GM13976 (cell line): ENCODE measurements at regions not wholly inside any gene's neighbourhood (a gene's known extent, or its start where the extent isn't known, plus 50 kb on each side); places are given as distances from the start of the nearest gene placed in this dataset.
"Not testable (repeated sequence)": the region's sequence is repeated elsewhere in the genome, so short reads cannot be mapped to it uniquely, and the experiment has no call there.

Experiments used
- DNase-seq: peaks from one replicate; pipeline ENCODE4 v3.0.0; 2012; ENCODE audit warnings: low spot score
- in situ Hi-C: fragments of 300-500 bp; cut with MboI; formaldehyde crosslinking; loops from one replicate; pipeline ENCODE4 v1.12.0; 2022; ENCODE audit warnings: low sequenced_read_pairs, mixed read lengths, inconsistent platforms; ENCODE audit not compliant: unreplicated experiment
- TF ChIP-seq, protein P1 (sequence below): IDR thresholded peaks from 2 replicates; pipeline ENCODE4 v1.5.1; 2012; ENCODE audit warnings: borderline replicate concordance, mild to moderate bottlenecking; ENCODE audit not compliant: insufficient read depth; ENCODE audit errors: extremely low read depth, missing control alignments, control extremely low read depth

DNA sequence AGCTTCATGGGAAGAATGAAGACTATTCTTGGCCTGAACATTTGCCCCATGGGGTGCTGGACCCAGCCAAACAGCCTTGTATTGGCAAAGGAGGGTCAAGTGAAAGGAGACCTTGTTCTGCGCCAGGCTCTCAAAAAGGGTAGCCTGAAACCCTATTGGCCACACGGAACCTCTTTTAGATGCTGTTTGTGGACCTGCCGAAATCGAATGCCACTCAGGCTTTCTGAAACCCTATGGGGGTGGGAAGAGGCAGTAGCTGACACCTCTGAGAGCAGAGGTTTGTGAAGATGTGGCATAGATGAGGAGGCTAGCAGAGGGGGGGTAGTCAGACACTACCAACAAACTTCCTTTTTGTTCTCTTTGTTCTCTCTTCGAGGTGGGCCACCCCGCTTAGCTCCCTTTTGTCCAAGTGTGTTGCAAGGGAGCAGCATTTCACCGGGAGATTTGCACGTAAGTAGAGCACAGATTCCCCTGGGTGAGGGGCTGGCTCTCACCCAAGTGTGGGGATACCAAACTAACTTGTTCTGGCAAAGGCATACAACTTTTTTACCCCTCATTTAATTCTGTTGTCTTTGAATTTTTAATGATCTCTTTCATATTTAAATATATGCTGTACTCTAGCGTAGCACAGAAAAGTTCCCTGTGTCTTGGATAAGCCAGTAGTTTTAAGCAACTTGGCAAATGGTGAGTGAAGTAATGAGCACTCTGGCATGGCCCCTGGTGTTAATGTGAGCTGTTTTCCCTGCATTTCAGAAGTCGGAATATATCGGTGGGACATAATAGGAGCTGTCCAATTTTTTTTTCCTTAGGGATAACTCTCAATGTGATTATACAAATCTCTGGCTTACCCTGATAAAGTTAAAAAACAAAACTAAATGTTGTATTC is 107.7 kb downstream of the SEPTIN7 start:
- DNase-seq = no peak
- in situ Hi-C loops = loop anchor here (5.0 kb wide), 1 partner anchor 201 kb away; no protein-coding TSS in a partner anchor
- TF ChIP-seq, protein P1, sequence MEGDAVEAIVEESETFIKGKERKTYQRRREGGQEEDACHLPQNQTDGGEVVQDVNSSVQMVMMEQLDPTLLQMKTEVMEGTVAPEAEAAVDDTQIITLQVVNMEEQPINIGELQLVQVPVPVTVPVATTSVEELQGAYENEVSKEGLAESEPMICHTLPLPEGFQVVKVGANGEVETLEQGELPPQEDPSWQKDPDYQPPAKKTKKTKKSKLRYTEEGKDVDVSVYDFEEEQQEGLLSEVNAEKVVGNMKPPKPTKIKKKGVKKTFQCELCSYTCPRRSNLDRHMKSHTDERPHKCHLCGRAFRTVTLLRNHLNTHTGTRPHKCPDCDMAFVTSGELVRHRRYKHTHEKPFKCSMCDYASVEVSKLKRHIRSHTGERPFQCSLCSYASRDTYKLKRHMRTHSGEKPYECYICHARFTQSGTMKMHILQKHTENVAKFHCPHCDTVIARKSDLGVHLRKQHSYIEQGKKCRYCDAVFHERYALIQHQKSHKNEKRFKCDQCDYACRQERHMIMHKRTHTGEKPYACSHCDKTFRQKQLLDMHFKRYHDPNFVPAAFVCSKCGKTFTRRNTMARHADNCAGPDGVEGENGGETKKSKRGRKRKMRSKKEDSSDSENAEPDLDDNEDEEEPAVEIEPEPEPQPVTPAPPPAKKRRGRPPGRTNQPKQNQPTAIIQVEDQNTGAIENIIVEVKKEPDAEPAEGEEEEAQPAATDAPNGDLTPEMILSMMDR = no peak

DNA sequence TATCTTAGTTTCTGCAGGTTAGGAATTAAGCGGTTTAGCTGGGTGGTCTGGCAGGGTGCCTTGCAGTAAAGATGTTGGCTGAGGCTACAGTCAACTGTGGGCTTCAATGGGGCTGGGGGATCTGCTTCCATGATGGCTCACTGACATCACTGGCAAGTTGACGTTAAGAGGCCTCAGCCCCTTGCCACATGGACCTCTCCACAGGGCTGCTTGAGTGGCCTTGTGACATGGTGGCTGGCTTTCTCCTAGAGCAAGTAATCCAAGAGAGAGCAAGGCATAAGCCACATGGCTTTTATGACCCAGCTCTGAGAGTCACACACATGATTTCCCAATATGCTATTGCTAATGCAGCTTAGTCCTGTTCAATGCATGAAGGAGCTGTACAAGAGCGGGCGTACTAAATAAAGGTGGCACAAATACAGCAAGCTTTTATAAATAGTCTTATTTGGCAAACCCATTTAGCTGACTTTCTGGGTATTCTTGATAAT is 109.1 kb downstream of the SEPTIN7 start:
- in situ Hi-C loops = loop anchor here (5.0 to 10.0 kb wide), 2 partner anchors 65 to 203 kb away; no protein-coding TSS in a partner anchor
- TF ChIP-seq, protein P1 = no peak
- DNase-seq = no peak

- in situ Hi-C loops = loop anchor here (10.0 kb wide), 1 partner anchor 64 kb away; no protein-coding TSS in a partner anchor
- DNase-seq = not testable (repeated sequence)
Measured at GRCh38 chr7:35910621-35911020, 109.8 kb downstream of the SEPTIN7 start.

- in situ Hi-C loops = loop anchor here (10.0 kb wide), 1 partner anchor 61 kb away; no protein-coding TSS in a partner anchor
- DNase-seq = not testable (repeated sequence)
Measured at GRCh38 chr7:35913350-35913749, 112.5 kb downstream of the SEPTIN7 start.

DNA sequence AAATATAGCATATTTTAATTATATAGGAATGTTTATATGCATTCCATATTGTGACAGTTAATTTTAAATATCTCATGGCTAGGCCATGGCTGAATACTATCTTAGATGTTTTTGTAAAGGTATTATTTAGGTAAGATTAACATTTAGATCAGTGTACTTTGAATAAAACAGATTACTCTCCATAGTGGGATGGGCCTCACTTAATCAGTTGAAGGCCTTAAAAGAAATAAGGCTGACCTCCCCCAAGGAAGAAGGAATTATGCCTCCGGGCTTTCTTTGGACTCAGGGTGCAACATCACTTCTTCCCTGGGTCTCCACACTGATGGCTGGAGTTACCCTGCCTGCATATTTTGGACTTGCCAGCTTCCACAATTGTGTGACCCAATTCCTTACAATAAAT is 113.4 kb downstream of the SEPTIN7 start:
- in situ Hi-C loops = loop anchor here (10.0 kb wide), 1 partner anchor 61 kb away; no protein-coding TSS in a partner anchor
- DNase-seq = not testable (repeated sequence)

DNA sequence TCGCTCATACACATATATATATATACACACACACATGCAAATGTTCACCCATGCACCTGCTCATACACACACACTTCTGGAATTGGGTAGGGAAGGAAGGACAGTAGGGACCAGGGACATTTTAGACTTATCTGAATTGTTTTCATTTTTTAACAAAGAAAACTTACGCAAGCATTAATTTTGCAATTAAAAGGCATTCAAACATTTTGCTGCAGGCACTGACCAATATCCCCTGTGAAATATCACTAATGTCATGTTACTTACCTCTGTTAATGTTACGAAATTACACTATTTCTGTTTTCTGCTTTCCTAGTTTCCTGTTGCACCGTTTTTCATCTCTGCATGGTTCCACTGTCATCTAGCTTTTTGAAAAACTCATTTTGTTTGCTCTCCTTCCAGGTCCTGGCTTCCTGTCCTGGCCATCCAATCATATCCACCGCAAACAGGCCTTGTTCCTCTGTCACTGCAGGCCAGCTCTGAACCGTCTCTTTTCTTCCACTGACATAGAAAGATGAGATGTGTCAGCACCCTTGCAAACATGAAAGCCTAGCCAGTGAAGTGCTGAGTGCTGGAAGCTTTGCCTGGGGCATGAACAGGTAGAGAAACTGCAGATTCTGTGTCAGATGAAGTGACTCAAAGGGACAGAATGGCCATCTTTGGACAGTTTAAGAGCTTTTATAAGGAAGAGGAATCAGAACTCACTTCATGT is 114.5 kb downstream of the SEPTIN7 start:
- in situ Hi-C loops = loop anchor here (10.0 kb wide), 1 partner anchor 59 kb away; no protein-coding TSS in a partner anchor

GRCh38 chr7:35918217-35918616 is 117.4 kb downstream of the SEPTIN7 start:
- DNase-seq = not testable (repeated sequence)
- in situ Hi-C loops = loop anchor here (10.0 kb wide), 1 partner anchor 57 kb away; no protein-coding TSS in a partner anchor

More for the DNA sequence above, 114.5 kb downstream of the SEPTIN7 start:
- DNase-seq = not testable (repeated sequence)

DNA sequence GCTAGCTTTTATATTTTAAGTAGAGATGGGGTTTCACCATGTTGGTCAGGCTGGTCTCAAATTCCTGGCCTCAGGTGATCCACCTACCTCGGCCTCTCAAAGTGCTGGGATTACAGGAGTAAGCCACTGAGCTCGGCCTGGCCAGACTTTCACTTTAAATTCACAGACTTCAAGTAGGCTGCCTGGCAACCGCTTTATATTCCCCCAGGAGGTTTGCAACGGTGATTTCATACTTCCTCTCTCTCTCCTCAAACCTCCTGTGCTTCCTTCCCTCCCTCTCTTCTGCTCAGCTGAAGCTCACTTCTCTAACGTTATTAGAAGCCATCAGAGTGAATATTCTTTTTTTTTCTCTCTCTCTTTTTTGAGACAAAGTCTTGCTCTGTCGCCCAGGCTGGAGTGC is 118.8 kb downstream of the SEPTIN7 start:
- in situ Hi-C loops = loop anchor here (10.0 kb wide), 1 partner anchor 55 kb away; no protein-coding TSS in a partner anchor
- not testable (repeated sequence) for DNase-seq

- in situ Hi-C loops, DNase-seq: not testable (repeated sequence)
Measured at GRCh38 chr7:35921338-35921737, 120.5 kb downstream of the SEPTIN7 start.

GRCh38 chr7:35924668-35925067 is 123.8 kb downstream of the SEPTIN7 start:
- in situ Hi-C loops, DNase-seq: not testable (repeated sequence)

DNA sequence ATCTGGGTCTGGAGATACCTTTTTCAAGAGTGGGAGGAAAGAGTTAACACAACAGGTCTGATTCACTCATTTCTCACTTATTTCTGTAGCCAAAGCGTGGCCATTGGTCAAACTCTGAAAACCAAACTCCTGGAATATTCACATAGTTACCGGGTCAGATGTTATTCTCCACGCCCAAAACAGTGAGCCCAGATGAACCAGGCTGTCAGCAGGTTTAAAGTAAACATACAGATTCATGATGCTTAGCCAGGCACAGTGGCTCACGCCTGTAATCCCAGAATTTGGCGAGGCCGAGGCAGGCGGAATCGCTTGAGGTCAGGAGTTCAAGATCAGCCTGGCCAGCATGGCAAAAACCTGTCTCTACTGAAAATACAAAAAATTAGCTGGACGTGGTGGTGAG is 126.1 kb downstream of the SEPTIN7 start:
- in situ Hi-C loops, DNase-seq: not testable (repeated sequence)

DNA sequence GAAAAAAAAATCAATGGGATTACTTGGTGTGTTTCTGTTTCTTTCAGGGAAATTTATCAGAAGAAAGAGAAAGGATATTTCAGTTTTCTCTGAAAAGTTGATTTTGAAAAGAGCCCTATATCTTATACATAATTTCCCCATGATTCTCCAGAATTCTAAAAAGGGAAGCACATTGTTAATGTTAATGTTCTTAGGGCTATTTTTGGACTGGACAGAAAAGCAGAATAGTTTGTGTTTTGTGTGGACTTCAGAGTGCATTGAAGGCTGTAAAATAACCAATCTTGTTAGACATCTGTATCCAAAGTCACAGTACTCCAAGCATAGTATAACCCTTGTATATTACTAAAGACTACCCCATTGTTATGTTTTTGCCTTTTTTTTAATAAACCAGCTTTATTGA is 130.3 kb downstream of the SEPTIN7 start:
- in situ Hi-C loops, DNase-seq: not testable (repeated sequence)

GRCh38 chr7:35931551-35931950 is 130.7 kb downstream of the SEPTIN7 start:
- DNase-seq, in situ Hi-C loops: not testable (repeated sequence)

DNA sequence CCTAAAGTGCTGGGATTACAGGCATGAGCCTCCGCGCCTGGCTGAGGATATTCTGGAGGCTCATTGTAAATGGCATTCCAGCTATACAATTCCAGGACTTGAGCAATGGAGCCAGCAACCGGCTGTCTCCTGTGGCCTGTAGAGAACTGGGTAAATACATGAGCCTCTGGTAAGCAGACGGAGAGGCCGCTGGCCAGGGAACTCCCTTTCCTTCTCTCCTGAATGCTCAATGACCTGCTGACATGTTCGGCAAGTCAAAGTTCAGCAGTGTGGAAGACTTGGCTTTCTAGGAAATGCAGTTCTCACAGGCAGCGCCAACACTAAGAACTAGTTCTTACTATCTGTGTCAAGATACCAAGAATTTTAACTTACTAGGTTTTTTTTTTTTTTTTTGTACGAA is 139.8 kb downstream of the SEPTIN7 start:
- DNase-seq, in situ Hi-C loops: not testable (repeated sequence)

DNA sequence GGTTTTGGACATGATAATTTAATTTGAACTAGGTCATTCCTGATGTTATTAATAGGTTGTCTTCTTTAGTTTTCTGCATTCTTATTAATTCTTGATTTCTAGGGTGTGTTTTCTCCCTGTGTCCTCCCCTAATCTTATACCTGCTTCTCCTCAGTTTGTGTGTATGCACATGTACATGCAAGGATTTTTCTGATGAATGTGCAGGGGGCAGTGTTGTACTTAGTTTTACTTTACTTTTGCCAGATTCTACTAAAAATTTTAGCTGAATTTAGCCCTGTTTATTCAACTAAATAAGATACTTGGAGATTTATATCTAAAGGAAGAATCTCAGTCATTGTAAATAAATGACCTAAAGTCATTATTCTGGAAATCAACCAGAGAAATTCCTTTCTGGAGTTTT is 144.8 kb downstream of the SEPTIN7 start:
- in situ Hi-C loops, DNase-seq: not testable (repeated sequence)
